Left colon (tissue), 2 donors: ENCODE measurements at regions not wholly inside any gene's neighbourhood (a gene's known extent, or its start where the extent isn't known, plus 50 kb on each side); places are given as distances from the start of the nearest gene placed in this dataset.
"Not testable (repeated sequence)": the region's sequence is repeated elsewhere in the genome, so short reads cannot be mapped to it uniquely, and the experiment has no call there.

ENCODE experiments used
- ATAC-seq: fragments of 200-7000 bp; cut with Tn5 transposase; one replicate; pipeline ENCODE4 v1.9.1; 2020; ENCODE audit warnings: mild to moderate bottlenecking, moderate library complexity
- DNase-seq, 2 donors: peaks; one replicate each; pipeline ENCODE4 v3.0.0-alpha.2; 2020
- intact Hi-C, 2 donors: fragments of 100-400 bp; cut with DNase I in 1 of 2; cut with micrococcal nuclease in 1 of 2; formaldehyde crosslinking; loops; one replicate each; pipeline versions ENCODE4 v1.11.2 to v1.14.0; 2022; cut with DNase I, micrococcal nuclease
- donor health status: DM: no; HTN: no; CAD: no.
- donor health status: DM: yes; HTN: yes; CAD: no.

GRCh38 chr7:20466543-20467021 lies 135.9 kb downstream of the ITGB8 start:
- DNase-seq (no peak), ATAC-seq (no peak)
- intact Hi-C loops: no loop called here

GRCh38 chr7:20470082-20470481 lies 139.4 kb downstream of the ITGB8 start:
- intact Hi-C loops: no loop called here
- DNase-seq (no peak), ATAC-seq (no peak)

GRCh38 chr7:20470726-20471125 lies 140.0 kb downstream of the ITGB8 start:
- intact Hi-C loops: no loop called here
- no peak for DNase-seq
- no peak for ATAC-seq

GRCh38 chr7:20474249-20474648 lies 141.2 kb upstream of the ABCB5 start:
- ATAC-seq (no peak), DNase-seq (no peak)
- intact Hi-C loops: no loop called here

- DNase-seq (no peak), ATAC-seq (no peak)
- intact Hi-C loops: no loop called here
Observed at GRCh38 chr7:20475756-20476155, 139.7 kb upstream of the ABCB5 start.

- no peak for ATAC-seq
- no peak for DNase-seq
- intact Hi-C loops: no loop called here
Observed at GRCh38 chr7:20477067-20477466, 138.4 kb upstream of the ABCB5 start.

- DNase-seq (no peak), ATAC-seq (no peak)
- intact Hi-C loops: no loop called here
Observed at GRCh38 chr7:20479706-20480105, 135.8 kb upstream of the ABCB5 start.

GRCh38 chr7:20482071-20482470 lies 133.4 kb upstream of the ABCB5 start:
- intact Hi-C loops: no loop called here
- no peak for ATAC-seq
- DNase-seq: no peak

GRCh38 chr7:20484356-20484755 lies 131.1 kb upstream of the ABCB5 start:
- ATAC-seq: no peak
- intact Hi-C loops: no loop called here

GRCh38 chr7:20488850-20489249 lies 126.6 kb upstream of the ABCB5 start:
- intact Hi-C loops: no loop called here
- ATAC-seq (no peak), DNase-seq (no peak)

More at GRCh38 chr7:20484356-20484755, 131.1 kb upstream of the ABCB5 start:
- no peak for DNase-seq

GRCh38 chr7:20491284-20491683 lies 124.2 kb upstream of the ABCB5 start:
- DNase-seq: no peak
- intact Hi-C loops: no loop called here
- ATAC-seq: no peak

- no peak for ATAC-seq
- intact Hi-C loops: no loop called here
- DNase-seq: no peak
Observed at GRCh38 chr7:20494566-20494965, 120.9 kb upstream of the ABCB5 start.

- DNase-seq, ATAC-seq, intact Hi-C loops: not testable (repeated sequence)
Observed at GRCh38 chr7:20501473-20501872, 114.0 kb upstream of the ABCB5 start.

- no peak for DNase-seq
- ATAC-seq: no peak
- intact Hi-C loops: no loop called here
Observed at GRCh38 chr7:20503278-20503950, 112.1 kb upstream of the ABCB5 start.

- intact Hi-C loops: no loop called here
- no peak for ATAC-seq
- DNase-seq: no peak
Observed at GRCh38 chr7:20504060-20504459, 111.4 kb upstream of the ABCB5 start.

- intact Hi-C loops: no loop called here
- ATAC-seq (no peak), DNase-seq (no peak)
Observed at GRCh38 chr7:20506175-20506574, 109.3 kb upstream of the ABCB5 start.

GRCh38 chr7:20507157-20507556 lies 108.3 kb upstream of the ABCB5 start:
- intact Hi-C loops: no loop called here
- ATAC-seq: no peak

GRCh38 chr7:20508109-20508508 lies 107.4 kb upstream of the ABCB5 start:
- ATAC-seq: no peak
- intact Hi-C loops: no loop called here
- no peak for DNase-seq

More at GRCh38 chr7:20507157-20507556, 108.3 kb upstream of the ABCB5 start:
- no peak for DNase-seq

GRCh38 chr7:20509892-20510572 lies 105.4 kb upstream of the ABCB5 start:
- DNase-seq: no peak
- intact Hi-C loops: no loop called here
- ATAC-seq: no peak

- no peak for ATAC-seq
- DNase-seq: no peak
- intact Hi-C loops: no loop called here
Observed at GRCh38 chr7:20510573-20510900, 104.9 kb upstream of the ABCB5 start.

- no peak for ATAC-seq
- intact Hi-C loops: no loop called here
Observed at GRCh38 chr7:20513341-20513740, 102.1 kb upstream of the ABCB5 start.

More at GRCh38 chr7:20513341-20513740, 102.1 kb upstream of the ABCB5 start:
- no peak for DNase-seq
